Nucleus accumbens (tissue), 56 donors: ENCODE measurements at regions not wholly inside any gene's neighbourhood (a gene's known extent, or its start where the extent isn't known, plus 50 kb on each side); places are given as distances from the start of the nearest gene placed in this dataset.
"Not testable (repeated sequence)": the region's sequence is repeated elsewhere in the genome, so short reads cannot be mapped to it uniquely, and the experiment has no call there.

Experiments
- DNase-seq, 56 donors: peaks; one replicate each; lab custom pipeline; 2025; lab: John Stamatoyannopoulos, UW

- DNase-seq: not testable (repeated sequence)
Measured at GRCh38 chr5:20707634-20708033, 719.6 kb upstream of the CDH18 start.

GRCh38 chr5:20694121-20694520 lies 706.1 kb upstream of the CDH18 start:
- no peak for DNase-seq

GRCh38 chr5:20692913-20693312 lies 704.9 kb upstream of the CDH18 start:
- no peak for DNase-seq

GRCh38 chr5:20683241-20683940 lies 695.4 kb upstream of the CDH18 start:
- DNase-seq: no peak

GRCh38 chr5:20680718-20681302 lies 692.8 kb upstream of the CDH18 start:
- no peak for DNase-seq

GRCh38 chr5:20678814-20679298 lies 690.9 kb upstream of the CDH18 start:
- no peak for DNase-seq

- DNase-seq: no peak
Measured at GRCh38 chr5:20678386-20678785, 690.4 kb upstream of the CDH18 start.

- no peak for DNase-seq
Measured at GRCh38 chr5:20660588-20660987, 672.6 kb upstream of the CDH18 start.

- no peak for DNase-seq
Measured at GRCh38 chr5:20656262-20656661, 668.3 kb upstream of the CDH18 start.

- no peak for DNase-seq
Measured at GRCh38 chr5:20655211-20655610, 667.2 kb upstream of the CDH18 start.

- no peak for DNase-seq
Measured at GRCh38 chr5:20654746-20655145, 666.7 kb upstream of the CDH18 start.

GRCh38 chr5:20654033-20654432 lies 666.0 kb upstream of the CDH18 start:
- no peak for DNase-seq

- DNase-seq: no peak
Measured at GRCh38 chr5:20649966-20650365, 662.0 kb upstream of the CDH18 start.

GRCh38 chr5:20648981-20649380 lies 661.0 kb upstream of the CDH18 start:
- no peak for DNase-seq

- no peak for DNase-seq
Measured at GRCh38 chr5:20636686-20637085, 648.7 kb upstream of the CDH18 start.

- DNase-seq: no peak
Measured at GRCh38 chr5:20619591-20619990, 631.6 kb upstream of the CDH18 start.

- DNase-seq: no peak
Measured at GRCh38 chr5:20618340-20618739, 630.3 kb upstream of the CDH18 start.

GRCh38 chr5:20617841-20618240 lies 629.8 kb upstream of the CDH18 start:
- DNase-seq: no peak

- DNase-seq: no peak
Measured at GRCh38 chr5:20615888-20616563, 628.0 kb upstream of the CDH18 start.

GRCh38 chr5:20611620-20612019 lies 623.6 kb upstream of the CDH18 start:
- no peak for DNase-seq

GRCh38 chr5:20610681-20611080 lies 622.7 kb upstream of the CDH18 start:
- no peak for DNase-seq

GRCh38 chr5:20609126-20609525 lies 621.1 kb upstream of the CDH18 start:
- no peak for DNase-seq
